HG02678 (cell line): ENCODE measurements at regions not wholly inside any gene's neighbourhood (a gene's known extent, or its start where the extent isn't known, plus 50 kb on each side); places are given as distances from the start of the nearest gene placed in this dataset.
A peak's percentile ranks its signal among the peaks of the same experiment; 100 is the strongest.

ENCODE experiments used
- ATAC-seq: cut with Tn5 transposase; IDR thresholded peaks from one replicate; pipeline ENCODE4 v1.9.1; 2021; ENCODE audit warnings: mild to moderate bottlenecking, moderate library complexity; ENCODE audit not compliant: unreplicated experiment

DNA sequence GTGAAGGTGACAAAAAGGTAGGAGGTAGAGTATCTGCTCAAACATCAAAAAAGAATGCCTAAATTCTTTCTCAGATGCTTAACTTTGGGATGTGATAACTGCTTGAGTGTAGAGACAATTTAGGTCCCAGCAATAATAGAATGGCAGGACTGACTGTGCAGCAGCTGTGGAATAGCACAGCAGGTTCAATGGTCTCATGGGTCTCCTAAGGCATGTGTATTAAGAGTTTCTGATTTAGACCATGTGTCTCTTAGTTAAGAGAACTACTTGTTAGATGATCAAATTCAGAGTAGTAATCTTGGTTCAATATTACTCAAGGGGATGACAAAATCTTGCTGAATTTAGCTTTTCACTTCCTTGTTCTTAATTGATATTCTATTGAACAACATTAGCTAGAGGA lies 72.0 kb downstream of the ALX1 start:
- ATAC-seq, result no peak

DNA sequence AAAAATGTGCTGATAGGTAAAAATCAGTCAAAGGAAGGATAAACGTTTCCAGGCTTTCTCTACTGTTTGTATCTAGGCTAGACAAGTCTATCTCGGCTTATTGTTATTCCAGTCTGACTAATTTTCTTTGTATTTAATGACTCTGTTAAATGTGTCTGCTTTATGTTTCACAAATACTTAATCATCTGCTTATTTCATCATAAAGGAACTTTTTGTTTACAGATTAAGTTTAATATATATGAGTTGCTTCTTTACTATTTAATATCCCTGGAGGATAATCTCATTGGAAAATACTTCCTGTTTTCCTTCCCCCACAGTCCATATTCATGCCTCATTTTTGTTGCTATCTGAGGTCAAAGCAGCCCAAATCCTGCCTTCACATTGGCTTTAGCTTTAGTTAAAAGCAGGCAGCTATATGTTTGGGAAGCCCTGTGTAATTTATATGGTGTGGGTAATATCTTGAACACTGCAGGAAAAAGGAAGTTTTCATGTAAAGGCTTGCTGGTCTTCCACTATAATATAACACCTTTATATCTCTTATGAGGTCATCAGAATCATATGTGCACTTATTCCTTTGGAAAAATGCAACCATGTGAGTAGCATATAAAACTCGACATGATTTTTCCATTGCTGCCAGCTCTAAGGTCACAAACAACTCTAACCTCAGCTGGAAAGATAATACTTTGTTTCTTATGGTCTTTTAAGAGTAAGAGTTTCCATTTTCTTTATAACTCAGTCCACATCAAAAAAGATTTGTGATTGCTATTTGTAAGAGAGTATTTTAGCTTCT lies 76.8 kb downstream of the ALX1 start:
- no peak for ATAC-seq

DNA sequence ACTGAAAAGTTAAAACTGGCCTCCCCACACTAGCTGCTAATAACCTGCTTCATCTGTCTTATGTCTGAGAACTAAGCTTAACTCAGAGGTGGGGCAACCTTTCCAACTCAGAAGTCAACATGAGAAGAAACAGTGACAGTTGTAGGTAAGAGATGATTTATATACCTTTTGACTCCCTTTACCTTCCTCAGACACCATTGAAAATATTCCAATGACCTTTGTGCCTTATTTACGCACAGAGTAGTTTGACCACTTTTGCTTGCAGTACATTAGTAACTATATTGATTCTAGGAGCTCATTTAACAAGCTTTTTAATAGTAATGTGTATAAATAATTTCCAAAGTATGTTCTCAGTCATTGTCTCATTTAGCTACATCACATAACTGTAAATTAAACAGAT lies 77.6 kb downstream of the ALX1 start:
- ATAC-seq, result no peak

- ATAC-seq, result no peak
Measured at GRCh38 chr12:85358715-85359114, 78.7 kb downstream of the ALX1 start.

GRCh38 chr12:85363382-85364190 lies 83.6 kb downstream of the ALX1 start:
- ATAC-seq, result no peak

DNA sequence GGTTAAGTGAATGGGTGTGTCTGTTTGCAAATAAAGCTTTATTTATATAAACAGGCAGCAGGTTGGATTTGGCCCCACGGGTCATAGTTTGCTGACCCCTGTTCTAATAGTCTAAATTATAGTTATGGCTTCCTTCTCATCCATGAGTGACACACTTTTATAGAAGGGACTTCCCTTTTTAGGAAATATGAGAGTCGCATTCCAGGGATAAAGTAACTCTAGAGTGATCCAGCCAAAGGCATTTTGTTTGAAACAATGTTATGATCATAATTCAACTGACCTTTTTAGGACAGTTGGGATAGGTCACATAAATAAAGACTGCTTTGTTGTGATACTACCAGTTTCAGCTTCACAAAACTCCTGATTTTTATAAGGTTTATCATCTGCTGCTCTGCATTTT lies 87.9 kb downstream of the ALX1 start:
- no peak for ATAC-seq

GRCh38 chr12:85369365-85370154 lies 89.5 kb downstream of the ALX1 start:
- ATAC-seq, result no peak

DNA sequence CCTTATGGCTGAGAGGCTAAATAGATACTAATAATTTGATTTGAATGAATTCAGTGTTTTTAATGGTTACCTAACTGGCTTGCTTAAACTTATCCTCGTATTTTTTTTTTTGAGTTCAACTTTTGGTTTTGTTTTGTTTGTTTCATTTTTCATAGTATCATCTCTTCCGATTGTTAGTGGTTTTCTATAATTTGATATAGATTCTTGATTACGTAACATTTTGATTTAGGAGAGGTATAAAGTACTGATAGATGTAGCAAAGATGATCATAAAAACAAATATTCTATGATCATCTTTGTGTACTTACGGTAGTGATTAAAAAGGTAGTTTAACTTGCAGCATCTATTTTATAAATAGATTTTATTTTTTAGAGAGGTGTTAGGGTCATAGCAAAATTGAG lies 93.0 kb downstream of the ALX1 start:
- no peak for ATAC-seq

DNA sequence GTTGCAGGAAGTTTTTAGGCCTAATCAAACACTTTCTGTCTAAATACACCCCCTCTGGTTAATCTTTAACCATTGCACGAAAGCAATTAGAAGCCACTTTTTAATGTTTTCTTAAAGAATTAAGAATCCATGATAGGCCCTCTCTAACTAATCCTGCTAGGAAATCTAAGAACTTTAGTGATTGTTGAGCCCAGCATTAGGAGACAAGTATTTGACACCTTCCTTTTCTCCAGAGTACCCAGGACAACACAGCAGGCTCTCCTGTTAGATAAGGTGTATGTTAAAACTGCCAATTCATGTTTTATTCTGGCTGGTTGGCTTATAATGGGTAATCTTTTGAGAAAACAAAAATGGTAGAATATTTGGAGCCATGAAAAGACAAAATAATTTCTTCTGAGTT lies 95.0 kb downstream of the ALX1 start:
- no peak for ATAC-seq

DNA sequence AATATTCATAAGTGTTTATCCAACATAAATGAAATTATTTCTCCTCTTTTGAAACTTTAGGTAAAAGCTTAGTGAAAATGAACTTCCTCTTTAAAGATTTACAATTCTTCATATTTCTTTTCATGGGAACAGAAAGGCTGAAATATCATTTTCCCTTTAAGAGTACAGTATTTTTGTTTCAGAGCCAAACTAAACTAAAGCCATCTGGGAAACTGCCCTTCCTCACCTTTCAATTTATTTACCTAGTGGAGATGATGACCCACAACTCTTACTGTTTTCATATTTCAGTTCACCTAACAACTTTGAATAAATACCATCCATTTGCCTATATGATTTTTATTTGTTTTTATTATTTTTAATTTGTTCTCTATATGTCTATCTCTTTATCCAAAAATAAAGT lies 105.4 kb downstream of the ALX1 start:
- no peak for ATAC-seq

GRCh38 chr12:85390266-85390665 lies 110.2 kb downstream of the ALX1 start:
- no peak for ATAC-seq

DNA sequence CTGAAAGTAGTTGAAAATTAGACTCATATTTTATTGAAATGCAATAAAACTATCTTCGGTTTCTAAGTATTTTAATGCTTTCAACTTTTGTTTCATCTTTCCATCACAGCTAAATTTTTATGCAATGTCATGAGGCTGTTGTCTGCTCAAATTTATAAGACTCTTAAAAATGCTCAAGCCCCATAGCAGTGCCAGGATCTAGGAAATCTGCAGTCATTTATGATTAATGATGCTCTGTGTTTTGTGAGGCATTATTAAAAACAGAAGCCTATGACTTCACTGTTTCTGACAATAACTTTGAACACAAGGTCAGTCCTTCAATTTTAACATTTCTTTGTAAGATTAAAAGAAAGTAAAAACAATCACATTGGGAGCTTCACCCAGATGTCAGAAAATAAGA lies 112.5 kb downstream of the ALX1 start:
- ATAC-seq, result no peak

DNA sequence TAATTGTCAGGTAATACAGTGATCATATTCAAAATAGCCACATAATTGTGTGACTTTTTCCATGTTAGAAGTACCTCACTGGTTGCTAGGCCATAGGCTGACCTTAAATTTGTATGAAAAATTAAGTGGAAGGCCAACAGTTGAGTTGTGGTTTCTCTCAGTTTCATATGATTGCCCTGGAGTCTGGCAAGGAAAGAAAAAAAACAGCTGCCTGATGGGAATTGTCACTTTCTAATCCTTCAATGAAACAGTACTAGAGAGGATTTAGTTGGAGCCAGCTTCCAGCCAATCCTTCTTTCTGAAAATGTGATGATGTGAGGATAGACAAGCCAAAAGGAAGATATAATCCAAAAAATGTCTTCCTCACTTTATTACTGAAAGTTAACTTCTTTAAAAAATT lies 113.6 kb downstream of the ALX1 start:
- ATAC-seq, result no peak

GRCh38 chr12:85394065-85394464 lies 114.0 kb downstream of the ALX1 start:
- no peak for ATAC-seq

DNA sequence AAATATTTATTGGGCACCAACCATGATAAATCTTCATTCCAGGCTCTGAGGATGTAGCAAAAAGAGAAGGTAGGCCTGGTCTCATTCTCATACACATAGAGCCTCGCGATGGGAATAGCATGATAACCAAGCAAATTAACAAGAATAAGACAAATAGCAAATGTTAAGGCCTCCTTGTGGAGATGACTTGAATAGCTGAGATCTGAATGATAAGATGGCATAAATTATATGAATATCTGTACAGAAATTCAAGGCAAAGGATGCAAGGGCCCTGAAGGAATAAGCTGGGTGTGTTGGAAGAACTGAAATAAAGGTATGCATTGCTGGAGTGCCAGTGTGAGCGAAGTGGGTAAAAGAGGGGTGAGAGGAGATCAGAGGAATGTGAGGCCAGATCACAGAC lies 114.8 kb downstream of the ALX1 start:
- no peak for ATAC-seq

DNA sequence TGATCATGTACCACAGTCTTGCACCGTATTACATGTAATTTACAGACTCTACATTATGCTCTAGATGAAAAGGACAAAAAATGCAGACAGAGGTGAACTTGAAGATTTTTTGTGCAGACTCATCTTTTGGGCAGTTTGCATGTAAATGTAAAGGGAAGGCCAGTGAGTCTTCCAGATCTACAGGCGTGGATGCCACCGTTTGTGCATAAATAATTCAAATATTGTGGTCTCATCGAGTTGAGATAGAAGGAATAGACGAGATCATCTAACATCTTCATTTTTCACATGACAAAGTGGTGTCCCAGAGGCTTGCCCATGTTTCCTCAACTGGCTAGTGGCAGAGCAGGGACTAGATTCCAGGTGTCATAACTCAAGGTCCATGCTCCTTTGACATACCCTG lies 125.2 kb downstream of the ALX1 start:
- ATAC-seq, result no peak

- no peak for ATAC-seq
Measured at GRCh38 chr12:85405781-85406522, 125.9 kb downstream of the ALX1 start.

- no peak for ATAC-seq
Measured at GRCh38 chr12:85413266-85413665, 133.2 kb downstream of the ALX1 start.

GRCh38 chr12:85422762-85423161 lies 142.7 kb downstream of the ALX1 start:
- ATAC-seq, result no peak

GRCh38 chr12:85423947-85424346 lies 143.9 kb downstream of the ALX1 start:
- peak; percentile 65 for ATAC-seq
